ENCODE measurements at regions not wholly inside any gene's neighbourhood (a gene's known extent, or its start where the extent isn't known, plus 50 kb on each side); places are given as distances from the start of the nearest gene placed in this dataset.

DNA sequence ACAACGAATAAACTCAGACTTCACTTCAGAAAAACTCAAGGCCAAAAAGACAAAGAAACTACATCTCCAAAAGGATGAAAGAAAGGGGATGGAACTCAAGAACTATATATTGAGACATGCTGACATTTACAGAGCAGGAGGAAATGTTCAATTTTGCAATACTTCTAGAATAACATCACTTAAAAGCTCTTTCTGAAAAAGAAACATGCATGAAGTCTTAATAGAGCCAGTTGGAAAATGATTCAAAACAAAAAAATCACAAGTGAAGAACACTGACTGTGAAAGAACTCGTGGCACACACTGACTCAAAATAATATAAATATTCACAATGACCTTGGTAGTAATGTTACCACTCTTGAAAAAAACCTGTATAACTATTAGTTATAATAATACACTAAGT, 267.8 kb upstream of the NREP start:
- no peak for DNase-seq

- no peak for DNase-seq
These were observed 267.2 kb upstream of the NREP start for GRCh38 chr5:112024221-112024620.

DNA sequence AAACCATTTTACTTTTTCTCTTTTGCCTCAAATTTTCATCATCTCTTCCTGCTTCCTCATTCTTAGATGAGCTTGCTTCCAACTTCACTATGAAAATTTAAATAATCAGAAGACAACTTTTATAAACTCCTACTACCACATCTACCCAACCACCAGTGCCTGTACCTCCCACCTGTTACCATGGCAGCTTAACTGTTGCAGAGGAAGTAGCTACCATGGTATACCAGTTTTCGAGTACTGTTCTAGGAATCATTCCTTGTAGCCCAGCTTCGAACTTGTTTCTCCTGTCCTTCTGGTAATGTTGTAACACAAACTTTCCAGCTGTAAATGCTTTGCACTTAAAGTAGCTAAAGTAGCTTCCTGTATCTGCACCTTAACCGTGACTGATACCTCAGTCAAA, 266.8 kb upstream of the NREP start:
- no peak for DNase-seq

- DNase-seq, result no peak
These were observed 261.9 kb upstream of the NREP start for GRCh38 chr5:112018846-112019245.

DNA sequence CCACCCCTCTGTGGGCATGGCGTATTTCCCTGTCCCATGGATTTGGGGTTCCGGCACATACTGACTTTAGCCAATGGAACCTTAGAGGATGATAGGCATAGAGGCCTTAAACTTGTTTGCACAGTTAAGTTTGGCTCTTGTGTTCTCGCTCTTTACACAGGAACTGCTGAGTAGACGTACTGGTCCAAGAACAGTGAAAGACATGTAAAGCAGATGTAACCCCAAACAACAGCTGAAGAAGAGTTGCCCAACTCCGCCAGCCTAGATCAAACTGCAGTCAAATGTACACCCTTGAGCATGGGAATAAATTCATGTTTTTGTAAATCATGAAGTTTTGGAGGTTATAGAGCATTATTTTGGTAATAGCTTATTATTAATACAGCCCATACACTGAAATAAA, 260.0 kb upstream of the NREP start:
- DNase-seq, result no peak

DNA sequence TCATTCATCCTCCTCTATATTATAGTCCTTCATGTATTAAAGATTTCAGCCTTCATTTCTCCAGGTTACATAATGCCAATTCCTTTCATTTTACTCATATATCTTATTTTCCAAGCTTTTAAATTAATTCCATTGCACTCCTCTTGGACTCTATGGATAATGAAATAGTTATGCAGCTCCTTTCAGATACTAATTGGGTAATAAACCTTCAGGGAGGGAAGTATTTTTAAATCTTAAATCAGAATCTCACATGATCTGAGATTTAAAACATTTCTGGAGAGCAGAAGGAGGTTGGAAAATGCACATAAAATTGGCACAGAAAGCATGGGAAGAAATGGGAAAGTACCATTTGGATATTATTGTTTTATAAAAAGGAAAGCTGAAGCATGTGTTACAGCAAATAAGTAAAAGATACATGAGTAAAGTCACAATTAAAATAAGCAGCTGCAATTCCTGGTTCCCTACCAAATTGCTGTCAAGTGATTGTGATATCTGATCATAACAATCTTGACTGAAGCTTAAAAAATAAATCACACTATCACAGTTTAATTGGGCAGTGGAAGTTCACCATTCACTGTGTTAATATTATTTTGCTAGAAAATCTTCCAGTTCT, 257.9 kb upstream of the NREP start:
- DNase-seq, result no peak

DNA sequence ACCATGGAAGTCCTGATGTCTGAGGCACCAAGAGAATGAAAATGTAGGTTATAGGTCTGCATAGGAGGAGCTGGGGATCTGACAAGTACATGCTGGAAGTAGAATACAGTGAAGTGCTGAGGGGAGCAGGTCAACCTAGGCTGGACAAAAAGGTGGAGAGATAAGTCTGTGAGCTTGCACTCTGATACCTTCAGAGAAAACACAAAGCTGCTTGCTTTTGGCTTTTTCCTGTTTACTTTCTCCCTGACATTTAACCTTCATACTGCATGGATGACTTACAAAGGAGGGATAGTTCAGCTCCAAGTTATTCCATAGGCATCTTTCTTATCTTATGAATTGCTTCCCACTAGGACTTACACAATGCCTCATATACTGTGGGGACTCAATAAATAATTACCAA, 256.7 kb upstream of the NREP start:
- DNase-seq, result no peak

- DNase-seq, result no peak
These were observed 255.1 kb upstream of the NREP start for GRCh38 chr5:112012104-112012503.

- DNase-seq, result no peak
These were observed 253.5 kb upstream of the NREP start for GRCh38 chr5:112010475-112010874.

DNA sequence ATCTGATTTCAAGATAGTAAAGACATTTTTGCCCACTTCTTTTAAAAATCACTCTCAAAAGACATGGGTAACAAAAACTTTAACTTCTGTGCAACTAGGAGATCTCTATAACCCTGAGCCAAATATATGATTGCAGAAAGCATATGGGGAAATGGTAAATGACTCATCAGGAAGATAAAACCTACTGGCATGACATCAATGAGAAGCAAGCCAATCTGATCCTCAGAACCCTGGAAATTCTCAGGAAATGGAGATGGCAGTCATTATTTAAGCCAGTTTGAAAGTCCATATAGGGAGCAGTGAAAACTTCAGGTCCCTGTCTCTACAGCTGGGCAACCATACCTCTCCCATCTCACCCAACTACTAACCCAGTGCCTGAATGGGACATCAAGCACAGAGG, 249.7 kb upstream of the NREP start:
- DNase-seq, result no peak

- DNase-seq, result peak; percentile 38
These were observed 248.6 kb upstream of the NREP start for GRCh38 chr5:112005623-112005930.

DNA sequence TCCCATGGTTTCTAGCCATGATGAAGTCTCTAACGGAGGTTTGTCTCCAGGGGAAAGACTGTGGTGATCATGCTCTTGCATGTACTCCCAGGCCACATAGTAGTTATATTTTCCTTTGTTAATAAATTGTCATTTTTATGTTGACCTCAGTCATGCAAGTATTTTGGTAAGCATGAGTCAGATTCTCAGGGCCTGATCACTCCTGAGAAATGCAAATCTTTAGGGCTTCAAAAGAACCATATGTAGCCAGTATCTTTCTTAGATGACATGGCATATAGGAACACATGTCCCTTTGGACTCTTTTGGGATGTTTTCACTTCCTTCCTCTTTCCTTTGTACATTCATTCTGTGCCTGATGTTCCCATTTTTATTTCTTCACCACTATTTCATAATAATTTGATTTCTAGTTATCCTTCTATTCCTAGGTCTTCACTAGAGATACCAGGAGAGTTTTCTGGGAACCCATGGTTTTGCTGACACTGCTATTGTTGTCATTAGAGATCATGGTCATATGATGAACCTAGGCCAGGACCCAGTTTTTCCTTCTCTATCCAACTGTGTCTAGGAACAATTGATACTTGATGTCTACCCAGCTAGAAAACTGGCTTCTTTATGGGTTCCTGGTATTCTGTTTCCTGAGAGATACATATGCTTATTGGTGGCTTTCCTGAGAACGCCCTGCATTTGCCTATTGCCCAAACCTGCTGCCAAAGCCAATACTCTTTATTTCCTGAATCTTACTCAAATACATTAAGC, 248.1 kb upstream of the NREP start:
- no peak for DNase-seq

DNA sequence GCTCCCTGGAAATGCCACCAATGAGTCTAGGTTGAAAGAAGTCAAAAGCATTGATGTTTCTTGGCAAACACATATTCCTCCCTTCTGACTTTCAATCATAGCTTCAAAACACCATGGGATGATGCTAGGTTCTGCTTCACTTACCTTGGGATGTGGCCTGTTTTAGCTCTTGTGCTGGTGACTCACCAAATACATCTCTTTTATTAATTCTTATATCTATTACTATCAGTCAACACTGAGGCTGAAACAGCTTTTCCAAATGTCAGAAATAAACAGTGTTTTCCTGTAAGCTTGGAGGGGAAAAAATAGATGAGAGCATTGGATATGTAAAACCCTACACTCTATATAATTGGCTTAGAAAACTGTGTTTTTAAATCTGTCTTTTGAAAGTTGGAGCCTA, 245.4 kb upstream of the NREP start:
- no peak for DNase-seq

- no peak for DNase-seq
These were observed 242.3 kb upstream of the NREP start for GRCh38 chr5:111999286-111999685.

DNA sequence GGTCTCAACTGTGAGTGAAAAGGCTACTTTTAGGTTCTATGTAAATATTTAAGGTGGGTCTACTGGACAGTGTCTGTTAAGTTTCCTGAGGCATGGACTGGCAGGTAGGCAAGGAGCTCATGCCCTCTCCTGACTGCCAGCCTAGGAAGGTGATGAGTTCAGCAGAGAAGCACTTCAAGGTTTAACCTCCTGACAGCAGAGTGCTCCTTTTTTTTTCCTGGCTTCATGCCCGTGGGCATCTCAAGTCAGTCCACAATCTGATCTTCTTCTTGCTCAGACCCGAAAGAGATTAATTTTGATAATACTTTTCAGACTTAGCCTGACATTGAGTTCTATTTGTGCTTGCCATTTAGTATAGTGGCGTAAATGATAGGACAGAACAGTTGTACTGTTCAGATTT, 241.9 kb upstream of the NREP start:
- DNase-seq, result no peak

GRCh38 chr5:111997711-111998110, 240.7 kb upstream of the NREP start:
- DNase-seq, result no peak

GRCh38 chr5:111997308-111997707, 240.3 kb upstream of the NREP start:
- DNase-seq, result no peak

DNA sequence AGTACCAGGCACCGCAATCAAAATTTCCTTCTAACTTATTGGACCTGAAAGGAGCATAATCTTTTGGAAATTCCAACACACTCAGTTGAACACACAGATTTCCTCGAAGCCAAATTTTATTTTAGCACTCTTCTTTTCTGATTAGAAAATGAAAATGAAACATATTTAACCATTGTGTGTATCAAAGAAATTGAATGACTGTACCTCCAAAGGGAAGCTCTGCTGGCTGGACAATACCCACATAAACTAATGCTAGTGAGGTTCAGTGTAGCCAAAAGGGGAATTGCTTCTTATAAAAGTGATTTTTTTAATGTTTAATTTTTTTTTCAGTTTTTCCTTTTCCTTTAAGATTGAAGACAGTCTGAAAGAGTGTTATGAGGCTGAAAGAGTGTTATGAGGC, 239.6 kb upstream of the NREP start:
- no peak for DNase-seq

- DNase-seq, result no peak
These were observed 238.7 kb upstream of the NREP start for GRCh38 chr5:111995701-111996100.

- no peak for DNase-seq
These were observed 236.2 kb upstream of the NREP start for GRCh38 chr5:111993242-111993641.

GRCh38 chr5:111984044-111984443, 227.1 kb upstream of the NREP start:
- DNase-seq, result no peak

GRCh38 chr5:111983459-111983858, 226.5 kb upstream of the NREP start:
- DNase-seq, result no peak

- no peak for DNase-seq
These were observed 220.4 kb upstream of the NREP start for GRCh38 chr5:111977436-111977829.

- no peak for DNase-seq
These were observed 219.9 kb upstream of the NREP start for GRCh38 chr5:111976705-111977435.

GRCh38 chr5:111975133-111975532, 218.1 kb upstream of the NREP start:
- DNase-seq, result no peak
